ENCODE measurements at regions not wholly inside any gene's neighbourhood (a gene's known extent, or its start where the extent isn't known, plus 50 kb on each side); places are given as distances from the start of the nearest gene placed in this dataset.

DNA sequence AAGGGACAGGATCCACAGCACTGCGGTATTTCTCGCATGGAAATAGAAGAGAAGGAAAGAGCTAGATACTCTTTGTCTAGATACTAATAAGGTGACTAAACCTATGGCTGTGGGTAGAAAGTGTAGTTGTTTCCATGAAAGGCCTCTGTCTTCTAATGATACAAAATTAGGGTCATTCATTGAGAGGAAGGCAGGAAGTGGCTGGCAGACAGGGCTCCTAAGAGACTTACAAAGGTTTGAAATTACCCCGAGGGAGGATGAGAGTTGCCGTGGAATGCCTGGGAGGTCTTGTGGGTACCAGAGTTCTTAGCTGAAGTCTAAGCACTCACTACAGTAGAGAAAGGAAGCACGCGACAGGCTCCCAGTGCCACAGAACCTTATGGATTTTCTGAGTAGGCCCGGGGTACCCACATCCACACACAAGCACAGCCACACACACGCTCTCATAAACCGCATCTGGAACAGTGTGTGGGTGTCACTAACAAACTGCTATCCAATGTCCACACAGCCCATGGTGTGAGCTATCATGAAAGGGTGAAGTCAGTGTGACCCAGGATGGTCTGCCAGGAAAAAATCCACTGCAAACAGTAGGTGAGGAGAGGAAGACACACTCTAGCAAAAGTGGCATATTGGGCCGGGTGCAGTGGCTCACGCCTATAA is 221.4 kb downstream of the FAM43A start:
- Histone ChIP-seq H2AFZ (ENCODE audit: low read length) (no peak overlapping the region), H3K79me2 (ENCODE audit: insufficient read depth, low read length) (no peaks in the 10 kb centered on the region), H3K27me3 (ENCODE audit: insufficient read depth, low read length) (no peaks in the 10 kb centered on the region), H2BK20ac (ENCODE audit: low read depth, low read length, poor library complexity, severe bottlenecking) (no peak overlapping the region), H3K79me1 (ENCODE audit: insufficient read depth, low read depth, low read length, poor library complexity, severe bottlenecking) (no peaks in the 10 kb centered on the region), H3K18ac (ENCODE audit: insufficient read length, low read depth, low read length) (no peak overlapping the region), H4K5ac (ENCODE audit: insufficient read length, low read depth, low read length) (no peak overlapping the region), H3K9ac (ENCODE audit: extremely low read depth, insufficient read length, low read length) (no peak overlapping the region), H4K8ac (replicated peaks; ENCODE audit: insufficient read length, low read depth, low read length) (no peak overlapping the region), H2BK120ac (ENCODE audit: low read depth, low read length, poor library complexity, severe bottlenecking) (no peak overlapping the region), H2AK5ac (ENCODE audit: insufficient read length, low read length) (no peak overlapping the region), H4K20me1 (ENCODE audit: control insufficient read depth, insufficient read depth, insufficient read length) (no peaks in the 10 kb centered on the region), H3K27ac (ENCODE audit: insufficient read length, low read depth, low read length) (no peak overlapping the region), H2BK5ac (ENCODE audit: insufficient read length, low read length) (no peak overlapping the region), H3K14ac (ENCODE audit: insufficient read depth, low read length) (no peak overlapping the region; the same call in 1 of the 2 replicates), H3K4ac (ENCODE audit: low read depth, low read length) (no peak overlapping the region), H3K23me2 (ENCODE audit: insufficient read length, low read depth, low read length, poor library complexity, severe bottlenecking) (no peaks in the 10 kb centered on the region), H3K56ac (ENCODE audit: insufficient read length, low read depth, low read length) (no peak overlapping the region), H2BK15ac (ENCODE audit: low read depth, low read length) (no peak overlapping the region), H3K23ac (ENCODE audit: insufficient read length, low read depth, low read length) (no peak overlapping the region), H3K4me2 (ENCODE audit: insufficient read depth, insufficient read length, low read length) (no peak overlapping the region), H2BK12ac (ENCODE audit: insufficient read length, low read depth, low read length) (no peak overlapping the region), H3T11ph (ENCODE audit: low read length) (no peak overlapping the region), H3K9me3 (ENCODE audit: control insufficient read depth, low read depth, low read length) (no peaks in the 10 kb centered on the region), H3K4me1 (ENCODE audit: insufficient read depth, low read length) (no peaks in the 10 kb centered on the region), H4K91ac (ENCODE audit: insufficient read length, low read depth, low read length) (no peak overlapping the region)
- Mint-ChIP-seq H3K4me1 (no peaks in the 10 kb centered on the region), H3K27ac (no peak overlapping the region; a peak in 1 of 7 replicates), H3K4me3 (no peak overlapping the region), H3K9me3 (peaks cover 14 to 21% of the 10 kb centered on the region in 2 experiments), H3K27me3 (ENCODE audit: low read depth) (peaks cover 3% of the 10 kb centered on the region; the same call in 1 of the 2 replicates), H3K36me3 (ENCODE audit: insufficient read depth in 1 of 3, low read depth in 3 of 3) (peaks cover 3 to 14% (median 4%) of the 10 kb centered on the region in 3 experiments; a peak in 6 of 7 replicates)
- WGBS (ENCODE audit: extremely low coverage, insufficient read length, low lambda C conversion rate): no CpG with 5 or more reads among the region's 11 CpGs
- DNase-seq: no peak
- no peak for TF ChIP-seq CTCF (conservative IDR thresholded peaks at IDR 0.05)
